Fibroblast of skin of left biceps (primary cell): ENCODE measurements at regions not wholly inside any gene's neighbourhood (a gene's known extent, or its start where the extent isn't known, plus 50 kb on each side); places are given as distances from the start of the nearest gene placed in this dataset.

Experiments
- DNase-seq, 2 experiments: peaks; one replicate each; pipeline ENCODE4 v3.0.0-alpha.2; 2013; ENCODE audit warnings: low read depth in 2 of 2

DNA sequence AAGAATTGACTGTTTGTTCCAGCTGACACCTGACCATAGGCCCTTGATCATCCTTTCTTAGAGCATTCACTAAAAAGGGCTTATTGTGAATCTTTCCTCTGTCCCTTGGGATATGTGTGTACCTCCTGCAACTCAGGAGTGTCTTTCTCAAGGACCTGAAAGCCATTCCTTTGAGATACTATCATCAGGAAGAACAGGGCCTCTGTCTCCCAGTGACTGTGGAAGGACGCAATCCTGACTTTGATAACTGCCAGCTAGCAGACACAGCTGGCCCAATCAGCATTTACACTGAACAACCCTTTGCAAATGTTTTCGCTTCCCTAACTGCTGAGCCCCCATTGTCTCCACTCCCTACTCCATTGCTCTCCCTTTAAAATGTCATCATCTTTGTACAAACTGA is 144.4 kb downstream of the RMI1 start:
- DNase-seq, result no peak

DNA sequence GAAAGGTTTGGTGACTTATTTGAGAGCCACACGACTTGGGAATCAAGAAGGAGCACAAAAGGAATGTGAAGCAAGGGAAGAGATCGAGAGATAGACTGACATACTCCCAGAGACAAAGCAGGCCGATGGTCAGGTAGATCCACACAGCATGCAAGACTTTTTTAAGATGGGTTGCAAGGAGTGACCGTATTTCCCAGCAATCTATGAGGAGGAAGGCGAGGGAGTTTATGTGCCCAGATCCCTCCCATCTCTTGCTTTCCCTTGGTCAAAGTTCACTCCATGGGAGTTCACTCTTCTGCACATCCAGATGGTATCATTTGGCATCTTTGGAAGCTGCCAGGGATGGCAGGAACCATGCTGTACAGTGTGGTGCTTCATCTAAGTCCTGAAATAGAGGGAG is 148.9 kb downstream of the RMI1 start:
- no peak for DNase-seq

DNA sequence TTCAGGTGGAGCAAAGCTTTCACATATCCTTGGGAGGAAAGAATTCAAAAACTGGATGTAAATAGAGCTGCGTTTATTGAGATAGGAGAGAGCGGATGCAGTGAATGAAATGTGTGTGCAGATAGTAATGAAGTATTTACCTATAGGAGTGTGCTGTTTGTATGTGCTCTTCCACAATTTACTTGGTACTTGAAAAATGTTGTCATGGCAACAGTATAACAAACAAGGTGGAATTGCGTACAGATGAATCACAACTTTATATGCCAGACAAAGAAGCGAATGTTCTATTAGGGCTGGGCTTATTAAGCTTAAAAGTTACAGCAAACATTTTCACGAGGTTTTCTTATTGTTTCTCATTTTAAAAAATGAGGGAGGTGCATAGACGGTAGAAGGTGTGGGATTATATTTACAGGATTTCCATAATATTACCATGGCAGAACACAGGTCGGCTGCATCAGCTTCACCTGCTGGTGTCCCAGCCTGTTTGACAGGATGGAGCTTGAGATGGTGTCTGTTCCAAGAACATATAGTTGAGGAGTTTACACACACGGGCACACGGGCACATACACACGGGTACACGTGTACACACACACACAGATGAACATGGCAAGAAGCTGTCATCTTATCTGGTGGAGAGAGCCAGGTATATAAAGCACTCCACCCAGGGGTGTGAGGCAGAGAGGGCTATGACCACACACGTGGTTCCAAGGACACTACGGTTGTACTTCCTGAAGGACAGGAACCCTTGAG is 155.7 kb downstream of the RMI1 start:
- no peak for DNase-seq

DNA sequence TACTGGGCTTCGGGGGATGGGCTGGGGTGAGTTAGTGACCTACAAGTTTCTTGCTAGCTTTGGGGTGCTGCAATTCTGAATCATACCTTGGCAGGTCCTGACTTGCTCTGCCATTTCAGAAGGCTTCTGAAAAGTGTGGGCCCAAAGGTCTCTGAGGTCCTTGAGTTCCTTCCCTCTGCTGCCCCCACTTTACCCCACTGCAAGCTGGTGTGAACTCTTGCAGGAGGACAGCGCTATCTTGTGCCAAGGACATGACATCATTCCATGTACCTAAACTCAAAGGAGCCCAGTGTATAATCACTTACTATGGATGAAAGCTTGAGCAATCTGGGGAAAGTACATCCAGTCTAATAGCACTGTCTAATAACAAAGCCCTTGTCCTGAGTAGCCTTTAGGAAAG is 157.4 kb downstream of the RMI1 start:
- DNase-seq, result no peak

DNA sequence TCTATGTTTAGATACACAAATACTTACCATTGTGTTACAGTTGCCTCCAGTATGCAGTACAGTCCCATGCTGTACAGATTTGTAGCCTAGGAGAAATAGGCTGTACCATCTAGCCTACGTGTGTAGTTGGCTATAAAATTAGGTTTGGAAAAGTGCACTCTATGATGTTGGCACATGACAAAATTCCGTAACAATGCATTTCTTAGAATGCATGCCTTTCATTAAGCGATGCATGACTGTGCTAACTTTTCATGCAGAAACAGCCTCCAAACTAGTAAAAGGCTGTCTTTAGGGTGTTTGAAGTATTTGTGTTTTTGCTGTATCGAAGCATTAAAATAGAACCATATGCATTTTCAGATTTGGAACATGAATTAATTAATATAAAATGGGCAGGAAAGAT is 157.9 kb downstream of the RMI1 start:
- no peak for DNase-seq

DNA sequence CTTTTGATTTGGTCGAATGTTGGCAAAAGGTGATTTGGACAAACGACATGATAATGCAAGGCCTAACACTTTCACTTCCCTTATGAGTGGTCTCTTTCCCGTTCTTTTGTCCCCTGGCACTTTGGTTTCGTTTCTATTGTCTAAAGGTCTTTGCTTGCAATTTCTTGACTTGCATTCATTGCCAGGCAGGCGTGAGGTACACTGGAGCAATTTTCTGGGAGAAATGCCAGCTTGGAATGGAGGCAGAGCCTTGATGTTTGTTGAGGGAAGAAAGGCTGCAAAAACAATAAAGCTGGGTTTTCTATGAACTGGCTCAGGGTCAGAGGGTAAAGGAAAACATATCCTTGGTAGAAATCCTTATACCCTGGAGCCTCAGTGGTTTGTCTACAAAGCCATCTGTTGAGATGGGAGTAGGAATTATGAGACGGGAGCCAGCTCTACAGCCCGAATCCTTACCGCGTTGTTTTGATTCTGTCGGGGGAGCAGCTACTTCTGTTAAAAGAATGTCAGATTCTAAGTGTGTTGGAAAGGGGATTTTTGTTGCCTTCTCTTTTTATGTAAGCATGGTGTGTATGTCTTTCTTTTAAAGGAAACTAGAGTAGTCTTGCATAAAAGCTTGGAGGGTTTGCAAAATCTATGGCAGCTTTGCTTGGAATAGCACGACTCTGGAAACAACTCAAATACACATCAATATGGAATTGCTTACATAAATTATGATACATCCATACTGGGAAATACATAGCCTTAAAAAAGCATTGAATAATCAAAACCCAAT is 158.9 kb downstream of the RMI1 start:
- no peak for DNase-seq

DNA sequence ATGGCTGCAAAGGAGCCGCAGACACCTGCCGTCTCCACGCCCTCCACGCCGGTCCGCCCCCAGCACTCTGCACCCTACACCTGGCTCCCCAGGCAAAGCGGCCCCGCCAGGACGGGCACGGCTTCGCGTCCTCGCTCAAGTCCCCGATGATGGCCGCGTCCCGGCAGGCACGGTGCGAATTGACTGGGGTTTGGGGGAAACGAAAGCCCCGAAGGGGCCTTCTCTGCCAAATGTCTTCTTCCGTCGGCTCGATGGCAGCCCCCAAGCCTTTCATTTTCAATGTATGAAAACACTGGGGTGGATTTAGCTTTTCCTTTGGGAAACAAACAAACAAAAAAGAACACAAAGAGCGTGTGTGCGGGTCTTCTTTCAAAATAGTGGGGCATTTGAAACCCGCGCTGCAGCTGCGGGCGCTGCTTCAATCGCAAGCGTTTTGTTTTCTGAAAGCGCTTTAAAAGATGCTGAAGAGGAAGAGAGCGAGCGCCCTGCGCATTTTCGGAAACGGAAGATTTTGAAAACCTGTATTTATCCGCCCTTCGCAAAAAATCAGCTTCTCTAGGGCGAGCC is 160.0 kb downstream of the RMI1 start:
- DNase-seq, result no peak

DNA sequence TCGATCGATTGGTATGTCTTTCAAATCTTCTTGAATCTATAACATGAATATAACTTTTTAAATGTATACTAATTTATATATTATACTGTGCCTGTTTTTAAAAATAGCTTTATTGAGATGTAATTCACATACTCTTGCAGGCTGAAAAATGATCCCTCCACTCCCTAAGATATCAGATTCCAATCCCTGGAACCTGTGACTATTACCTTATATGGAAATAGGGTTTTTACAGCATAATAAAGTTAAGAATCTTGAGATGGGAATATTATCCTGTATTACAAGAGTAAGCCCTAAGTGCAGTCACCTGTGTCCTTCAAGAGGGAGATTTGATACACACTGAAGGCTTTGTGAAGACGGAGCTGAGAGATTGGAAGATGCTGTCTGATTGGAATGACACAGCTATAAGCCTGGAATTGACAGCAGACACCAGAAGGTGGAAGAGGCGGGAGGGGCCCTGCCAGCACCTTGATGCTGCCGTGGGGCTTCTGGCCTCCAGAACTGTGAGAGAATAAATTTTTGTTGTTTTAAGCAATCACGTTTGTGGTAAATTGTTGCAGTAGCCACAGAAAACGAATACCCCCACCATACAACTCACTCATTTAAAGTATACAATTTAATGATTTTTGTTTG is 161.3 kb downstream of the RMI1 start:
- DNase-seq, result no peak

DNA sequence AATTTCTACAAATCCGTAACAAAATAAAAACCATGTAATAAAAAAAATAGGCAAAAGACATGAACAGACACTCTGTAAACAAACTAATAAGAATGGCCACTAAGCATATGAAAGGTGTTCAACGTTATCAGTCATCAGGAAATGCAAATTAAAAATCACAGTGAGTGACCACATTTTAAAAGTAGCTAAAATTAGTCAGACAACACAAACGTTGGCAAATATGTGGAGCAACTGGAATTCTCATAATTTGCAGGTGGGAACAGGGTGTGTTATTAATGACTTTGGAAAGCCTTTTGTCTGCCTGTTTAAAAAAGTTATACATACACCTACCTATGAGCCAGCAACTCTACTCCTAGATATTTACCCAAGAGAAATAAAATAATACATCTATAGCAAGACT is 164.4 kb downstream of the RMI1 start:
- no peak for DNase-seq

DNA sequence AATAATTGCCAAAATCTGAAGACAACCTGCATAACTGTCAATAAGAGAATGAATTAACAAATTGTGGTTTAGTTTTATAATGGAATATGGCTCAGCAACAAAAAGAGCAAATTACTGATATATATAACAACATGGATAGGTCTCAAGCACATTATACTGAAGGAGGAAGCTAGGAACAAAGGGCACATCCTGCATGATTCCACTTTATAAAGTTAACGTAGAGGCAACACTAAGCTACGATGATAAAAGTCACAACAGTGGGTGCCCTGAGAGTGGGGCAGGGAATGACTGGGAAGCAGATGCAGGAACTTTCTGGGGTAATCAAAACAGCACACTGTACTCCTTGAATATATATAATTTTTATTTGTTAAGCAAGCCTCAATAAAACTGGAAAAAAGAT is 165.2 kb downstream of the RMI1 start:
- no peak for DNase-seq

DNA sequence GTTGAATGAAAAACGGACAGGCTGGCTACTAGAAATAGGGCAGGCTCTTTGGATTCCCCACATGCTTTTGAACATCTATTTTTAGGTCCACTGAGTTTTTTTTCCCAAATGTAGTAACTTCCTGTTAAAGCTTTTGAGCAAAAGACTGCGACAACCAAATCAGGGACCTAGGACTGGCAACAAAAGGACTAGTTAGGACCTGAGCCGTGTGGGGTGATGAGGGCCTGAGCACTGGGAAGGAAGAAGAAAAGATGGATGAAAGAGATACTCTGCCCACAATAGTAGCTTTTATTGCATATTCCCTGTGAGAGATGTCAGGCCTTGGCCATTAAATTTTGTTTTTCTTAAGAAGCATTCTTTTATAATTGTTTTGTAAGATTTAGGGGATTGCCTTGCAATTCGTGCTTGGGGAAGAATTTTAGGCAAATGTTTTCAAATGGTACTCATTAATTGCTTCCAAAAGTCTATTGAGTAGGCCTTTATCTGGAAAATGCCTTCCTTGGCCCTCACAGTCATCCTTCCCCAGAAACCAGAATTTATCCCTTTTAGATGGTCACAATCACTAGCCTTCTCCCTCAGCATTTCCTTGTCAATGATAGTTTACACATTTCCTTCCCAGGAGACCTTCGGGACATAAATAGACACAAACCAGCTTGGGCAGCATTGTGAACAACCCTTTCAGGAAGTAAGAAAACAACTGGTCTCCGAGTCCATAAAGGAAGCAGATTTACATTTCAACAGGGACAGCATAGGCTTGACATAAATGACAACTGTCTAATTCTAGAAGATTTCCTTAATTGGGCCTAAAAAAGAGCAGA is 166.5 kb downstream of the RMI1 start:
- DNase-seq, result no peak

DNA sequence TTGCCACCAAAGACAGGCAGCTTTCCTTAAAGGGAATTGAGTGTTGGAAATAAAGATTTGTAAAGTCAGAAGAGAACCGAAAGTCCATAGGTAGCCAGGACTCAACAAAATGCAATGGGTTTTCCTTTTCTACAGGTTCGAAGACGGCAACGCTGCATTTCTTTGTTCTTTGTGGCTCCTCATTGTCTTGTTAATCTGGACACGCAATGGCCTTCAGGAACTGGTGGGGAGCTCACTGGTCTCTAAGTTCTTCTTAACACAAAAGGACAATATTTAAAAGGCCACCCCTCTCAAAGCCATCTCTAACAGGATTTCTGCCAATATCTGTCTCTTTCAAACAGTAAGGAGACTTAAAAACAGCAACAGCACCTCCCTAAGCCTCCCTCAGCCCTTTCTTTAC is 170.6 kb downstream of the RMI1 start:
- no peak for DNase-seq

DNA sequence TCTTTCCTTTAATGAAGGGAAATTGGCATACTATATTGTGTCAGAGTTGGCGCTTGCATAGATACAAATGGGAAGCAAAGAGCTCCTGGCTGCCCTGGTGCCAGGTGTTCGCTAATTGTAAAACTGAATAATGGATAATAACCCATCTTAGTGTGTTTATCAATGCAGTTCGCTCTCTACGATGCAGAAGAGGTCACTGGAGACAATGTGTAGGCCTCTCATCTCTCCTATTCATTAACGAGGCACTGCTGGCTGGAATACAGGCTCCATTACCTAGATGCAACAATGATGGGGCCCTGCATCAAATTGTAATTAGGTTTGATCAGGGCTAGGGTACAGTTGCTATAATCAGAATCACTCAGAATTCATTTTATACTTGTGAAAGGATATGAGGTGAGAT is 171.0 kb downstream of the RMI1 start:
- no peak for DNase-seq

DNA sequence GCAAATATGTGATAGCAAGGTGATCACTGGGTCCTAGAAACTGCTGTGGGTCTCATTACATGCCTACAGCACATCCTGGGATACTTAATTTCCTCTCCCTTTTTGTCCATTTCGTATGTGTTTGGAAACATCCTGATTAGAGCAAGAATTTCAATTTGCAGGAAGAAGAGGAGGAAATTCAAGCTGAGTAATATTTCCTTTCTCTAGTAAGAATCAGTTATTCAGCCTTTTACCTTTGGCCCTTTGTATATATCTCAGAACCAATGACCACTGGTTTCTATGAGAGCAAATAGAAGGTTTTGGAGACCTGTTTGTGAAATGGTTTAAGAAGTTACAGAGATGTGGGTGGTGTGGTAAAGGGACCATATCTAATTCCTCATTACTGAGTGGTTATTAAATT is 171.6 kb downstream of the RMI1 start:
- DNase-seq, result no peak

DNA sequence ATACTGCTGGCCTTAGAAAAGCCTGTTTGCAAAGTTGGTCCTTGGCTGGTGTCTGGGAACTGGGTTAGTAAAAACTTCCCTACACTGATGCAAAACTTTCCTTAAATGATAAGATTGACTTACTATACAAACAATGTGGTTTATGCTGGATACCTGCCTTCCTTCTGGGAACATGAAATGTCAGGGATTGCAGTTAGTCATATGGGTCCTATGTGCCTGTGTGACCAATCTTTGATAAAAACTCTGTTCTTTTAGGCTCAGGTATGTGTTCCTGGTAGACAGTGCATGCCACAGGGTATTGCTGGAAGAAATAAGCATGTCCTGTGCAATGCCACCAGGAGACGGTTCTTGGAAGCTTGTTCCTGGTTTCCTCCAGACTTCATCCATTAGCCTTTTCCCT is 173.3 kb downstream of the RMI1 start:
- DNase-seq, result no peak

DNA sequence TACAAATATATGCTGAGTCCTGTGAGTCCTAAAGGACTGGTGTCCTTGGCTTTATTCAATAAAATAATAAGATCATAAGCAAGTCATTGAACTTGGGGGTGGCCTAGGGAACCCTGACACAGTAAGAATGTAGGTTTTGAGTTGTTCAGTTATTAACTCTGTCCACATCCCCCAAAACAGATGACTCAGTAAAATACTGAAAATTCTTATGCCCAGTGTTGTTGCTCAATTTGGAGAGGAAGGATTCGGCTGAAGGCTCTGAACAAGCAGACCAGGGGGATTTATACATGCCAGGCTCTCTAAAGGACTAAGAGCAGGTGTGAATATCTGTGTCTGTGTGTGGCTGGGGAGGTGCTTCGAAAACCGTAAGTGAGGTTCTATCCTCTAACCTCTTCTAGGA is 173.7 kb downstream of the RMI1 start:
- DNase-seq, result no peak

DNA sequence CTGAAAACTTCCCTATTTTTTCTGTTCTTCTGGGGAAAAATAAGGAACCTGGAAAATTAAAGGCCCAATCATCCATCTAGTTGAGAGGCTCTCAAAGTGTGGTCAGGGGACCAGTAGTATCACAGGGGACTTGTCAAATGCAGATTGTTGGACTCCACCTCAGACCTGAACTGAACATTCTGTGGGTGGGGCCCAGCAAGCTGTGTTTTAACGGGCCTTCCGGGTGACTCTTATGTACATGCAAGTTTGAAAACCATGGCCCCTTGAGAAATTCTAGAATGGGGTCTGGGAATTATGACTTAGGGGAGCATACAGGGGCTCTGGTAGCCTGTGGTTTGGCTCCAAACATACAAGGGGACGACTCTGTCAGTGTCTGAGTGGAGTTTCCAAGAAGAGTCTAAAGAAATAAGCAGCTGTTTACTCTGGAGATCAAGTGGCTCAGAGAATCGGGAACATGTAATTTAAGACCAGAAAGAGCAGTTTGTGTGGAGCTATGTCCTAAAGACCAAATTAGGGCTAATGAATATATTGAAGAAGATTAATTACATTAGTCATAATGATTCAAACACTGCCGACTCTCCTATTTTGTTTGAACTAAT is 177.4 kb downstream of the SLC28A3 start:
- DNase-seq, result no peak

DNA sequence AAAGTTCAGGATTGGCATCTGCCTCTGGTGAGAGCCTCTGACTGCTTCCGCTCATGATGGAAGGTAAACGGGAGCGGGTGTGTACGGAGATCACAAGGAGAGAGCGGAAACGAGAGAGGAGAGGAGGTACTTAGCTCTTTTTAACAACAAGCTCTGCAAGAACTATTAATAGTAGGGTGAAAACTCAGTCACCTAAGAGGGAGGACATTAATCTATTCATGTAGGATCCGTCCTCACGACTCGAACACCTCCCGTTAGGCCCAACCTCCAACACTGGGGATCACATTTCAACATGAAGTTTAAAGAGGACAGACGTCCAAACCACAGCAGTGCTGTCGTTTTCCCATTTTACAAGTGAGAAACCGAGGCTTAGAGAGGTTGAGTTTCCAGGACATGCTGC is 173.7 kb downstream of the SLC28A3 start:
- DNase-seq, result no peak

DNA sequence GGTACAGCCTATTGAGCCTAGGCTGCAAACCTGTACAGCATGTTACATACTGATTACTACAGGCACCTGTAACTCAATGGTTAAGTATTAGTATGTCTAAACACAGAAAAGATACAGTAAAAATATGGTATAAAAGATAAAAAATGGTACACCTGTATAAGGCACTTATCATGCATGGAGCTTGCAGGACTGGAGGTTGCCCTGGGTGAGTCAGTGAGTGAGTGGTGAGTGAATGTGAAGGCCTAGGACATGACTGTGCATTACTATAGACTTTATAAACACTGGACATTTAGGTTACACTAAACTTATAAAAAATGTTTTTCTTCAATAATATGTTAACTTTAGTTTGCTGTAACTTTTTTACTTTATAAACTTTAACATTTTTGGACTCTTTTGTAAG is 171.3 kb downstream of the SLC28A3 start:
- no peak for DNase-seq

DNA sequence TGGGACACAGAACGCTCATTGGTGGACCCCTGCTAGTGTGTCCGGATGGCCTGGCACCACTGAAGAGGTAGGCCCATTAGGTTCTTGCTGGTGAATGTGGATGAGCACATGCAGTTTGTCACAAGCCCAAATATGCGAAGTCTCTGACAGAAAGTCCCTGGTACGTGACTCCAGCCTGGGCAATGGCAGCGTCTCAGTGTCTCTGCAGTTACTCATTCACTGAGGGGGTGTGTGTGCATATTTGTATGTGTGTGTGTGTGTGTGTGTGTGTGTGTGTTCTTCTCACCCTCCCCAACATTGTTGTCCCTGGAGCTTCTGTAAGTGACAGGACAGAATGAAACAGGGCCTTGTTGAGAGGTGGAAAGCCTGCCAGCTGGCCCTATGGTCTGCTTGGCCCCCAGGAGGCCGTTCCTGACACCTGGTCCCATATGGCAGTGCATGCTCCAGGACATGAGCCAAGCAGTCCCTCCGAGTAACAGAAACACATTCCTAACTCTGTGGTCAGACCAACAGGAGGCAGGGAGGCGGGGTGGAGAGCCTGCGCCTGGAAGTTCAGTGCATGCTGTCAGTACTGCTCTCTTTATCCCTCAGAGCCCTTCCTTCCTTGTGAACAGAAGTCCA is 169.9 kb downstream of the SLC28A3 start:
- peak; percentile 93 to 95 for DNase-seq

DNA sequence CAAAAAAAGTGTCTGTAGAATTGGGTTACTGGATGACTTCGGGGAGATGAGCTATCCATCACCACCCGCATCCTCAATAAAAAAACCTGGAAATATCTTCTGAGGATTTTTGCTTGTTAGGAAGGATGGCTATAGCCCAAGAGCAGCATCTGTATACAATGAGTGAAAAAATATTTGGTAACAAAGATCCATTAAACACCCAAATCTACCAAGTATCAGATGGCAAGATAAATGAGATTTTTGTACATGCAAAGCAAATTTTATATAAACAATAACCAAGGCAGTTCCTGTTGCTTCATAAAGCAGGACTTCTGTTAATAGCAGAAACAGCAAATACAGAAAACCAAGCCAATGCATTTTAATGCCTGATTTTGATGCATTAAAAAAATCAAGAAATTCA is 166.6 kb downstream of the SLC28A3 start:
- no peak for DNase-seq
